ENCODE measurements at regions not wholly inside any gene's neighbourhood (a gene's known extent, or its start where the extent isn't known, plus 50 kb on each side); places are given as distances from the start of the nearest gene placed in this dataset.

DNA sequence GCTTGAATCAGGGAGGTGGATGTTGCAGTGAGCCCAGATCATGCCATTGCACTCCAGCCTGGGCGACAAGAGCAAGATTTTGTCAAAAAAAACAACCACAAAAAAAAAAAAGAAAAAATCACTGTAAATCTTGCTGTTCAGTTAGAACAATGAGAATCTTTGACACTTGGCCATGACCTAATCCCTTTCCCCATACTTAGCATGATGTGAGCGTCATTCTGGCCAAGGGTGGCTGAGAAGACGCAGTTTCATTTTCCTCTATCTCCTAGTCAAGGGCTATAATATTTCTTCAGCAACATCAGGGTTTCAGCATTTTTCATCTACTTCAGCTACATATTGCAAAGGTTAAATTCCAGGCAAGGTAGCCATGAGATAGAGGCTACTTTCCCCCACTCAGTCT is 599.4 kb upstream of the MDGA2 start:
- TF ChIP-seq, protein P1, sequence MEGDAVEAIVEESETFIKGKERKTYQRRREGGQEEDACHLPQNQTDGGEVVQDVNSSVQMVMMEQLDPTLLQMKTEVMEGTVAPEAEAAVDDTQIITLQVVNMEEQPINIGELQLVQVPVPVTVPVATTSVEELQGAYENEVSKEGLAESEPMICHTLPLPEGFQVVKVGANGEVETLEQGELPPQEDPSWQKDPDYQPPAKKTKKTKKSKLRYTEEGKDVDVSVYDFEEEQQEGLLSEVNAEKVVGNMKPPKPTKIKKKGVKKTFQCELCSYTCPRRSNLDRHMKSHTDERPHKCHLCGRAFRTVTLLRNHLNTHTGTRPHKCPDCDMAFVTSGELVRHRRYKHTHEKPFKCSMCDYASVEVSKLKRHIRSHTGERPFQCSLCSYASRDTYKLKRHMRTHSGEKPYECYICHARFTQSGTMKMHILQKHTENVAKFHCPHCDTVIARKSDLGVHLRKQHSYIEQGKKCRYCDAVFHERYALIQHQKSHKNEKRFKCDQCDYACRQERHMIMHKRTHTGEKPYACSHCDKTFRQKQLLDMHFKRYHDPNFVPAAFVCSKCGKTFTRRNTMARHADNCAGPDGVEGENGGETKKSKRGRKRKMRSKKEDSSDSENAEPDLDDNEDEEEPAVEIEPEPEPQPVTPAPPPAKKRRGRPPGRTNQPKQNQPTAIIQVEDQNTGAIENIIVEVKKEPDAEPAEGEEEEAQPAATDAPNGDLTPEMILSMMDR (conservative IDR thresholded peaks at IDR 0.05; ENCODE audit: low read depth, low read length): no peak
- TF ChIP-seq EZH2 (IDR thresholded peaks at IDR 0.05; ENCODE audit: borderline replicate concordance, low read depth, low read length, poor library complexity, severe bottlenecking): no peak
